HCT116 (cell line): ENCODE measurements at regions not wholly inside any gene's neighbourhood (a gene's known extent, or its start where the extent isn't known, plus 50 kb on each side); places are given as distances from the start of the nearest gene placed in this dataset.

ENCODE experiments used
- ATF3 ChIP-seq: IDR thresholded peaks from 2 replicates; pipeline ENCODE4 v1.6.1; 2012
- CBX3 ChIP-seq: IDR thresholded peaks from 2 replicates; pipeline ENCODE4 v1.6.1; 2012; ENCODE audit warnings: low read depth
- CTCF ChIP-seq, 3 experiments: fragments of 200-600 bp in 1 of 3; sonication (generic) in 1 of 3; IDR thresholded peaks in 2 of 3; conservative IDR thresholded peaks in 1 of 3; 2 replicates each; pipeline ENCODE4 v1.5.1; 2012 to 2017; ENCODE audit warnings: low read depth in 2 of 3, low read length in 2 of 3, antibody characterized with exemption in 1 of 3, borderline replicate concordance in 1 of 3, control low read depth in 1 of 3, mild to moderate bottlenecking in 1 of 3, mixed read lengths in 1 of 3, mixed run types in 1 of 3, moderate library complexity in 1 of 3; ENCODE audit not compliant: insufficient read depth in 1 of 3
- POLR2A ChIP-seq: IDR thresholded peaks from 2 replicates; pipeline ENCODE4 v1.7.0; 2011; ENCODE audit warnings: borderline replicate concordance; ENCODE audit not compliant: insufficient read depth, insufficient read length; ENCODE audit errors: extremely low read depth
- POLR2AphosphoS5 ChIP-seq: IDR thresholded peaks from 2 replicates; pipeline ENCODE4 v1.6.1; 2011; ENCODE audit warnings: mild to moderate bottlenecking, low read depth, low read length, moderate library complexity
- REST ChIP-seq: IDR thresholded peaks from 2 replicates; pipeline ENCODE4 v1.6.1; 2012; ENCODE audit warnings: low read depth
- SRF ChIP-seq: IDR thresholded peaks from 2 replicates; pipeline ENCODE4 v1.6.1; 2012; ENCODE audit warnings: low read depth
- ZFX ChIP-seq: fragments of 450-650 bp; IDR thresholded peaks from 2 replicates; pipeline ENCODE4 v1.6.1; 2017
- ZNF274 ChIP-seq: fragments of 200-500 bp; sonication (Bioruptor generic); IDR thresholded peaks from 2 replicates; pipeline ENCODE4 v1.6.1; 2014; ENCODE audit warnings: mild to moderate bottlenecking, low read depth, low read length, inconsistent platforms

- TF ChIP-seq CTCF (IDR thresholded peaks at IDR 0.05 in 2 of 3, conservative IDR thresholded peaks at IDR 0.05 in 1 of 3; ENCODE audit: borderline replicate concordance in 1 of 3, insufficient read depth in 1 of 3, low read depth in 2 of 3, low read length in 2 of 3) (no peak), SRF (peak; percentile 68), POLR2A (no peak), POLR2AphosphoS5 (peak; percentile 62), ZNF274 (no peak), REST (no peak), ATF3 (no peak), CBX3 (peak; percentile 89), ZFX (no peak)
Observed at GRCh38 chr3:7876741-7877297, 624.8 kb upstream of the LMCD1 start.
